Kidney tubule cell (primary cell): ENCODE measurements at regions not wholly inside any gene's neighbourhood (a gene's known extent, or its start where the extent isn't known, plus 50 kb on each side); places are given as distances from the start of the nearest gene placed in this dataset.
"Not testable (repeated sequence)": the region's sequence is repeated elsewhere in the genome, so short reads cannot be mapped to it uniquely, and the experiment has no call there.

Experiments used
- DNase-seq: peaks from one replicate; pipeline ENCODE4 v3.0.0-alpha.2; 2018; ENCODE audit warnings: low spot score

DNA sequence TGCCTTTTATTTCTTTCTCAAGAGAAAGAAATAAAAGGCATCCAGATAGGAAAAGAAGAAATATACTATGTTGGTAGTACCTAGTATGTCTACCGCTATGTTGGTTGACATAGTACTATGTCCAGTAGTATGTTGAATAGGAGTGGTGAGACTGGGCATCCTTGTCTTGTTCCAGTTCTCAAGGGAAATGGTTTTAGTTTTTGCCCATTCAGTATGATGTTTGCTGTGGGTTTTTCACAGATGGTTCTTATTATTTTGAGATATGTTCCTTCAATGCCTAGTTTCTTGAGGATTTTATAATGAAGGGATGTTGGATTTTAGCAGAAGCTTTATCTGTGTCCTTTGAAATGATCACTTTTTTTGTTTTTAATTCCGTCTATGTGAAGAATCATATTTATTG is 53.0 kb upstream of the CSNK1A1L start:
- DNase-seq = no peak

- not testable (repeated sequence) for DNase-seq
These were observed 50.2 kb upstream of the CSNK1A1L start for GRCh38 chr13:37155613-37156097.
